H9 (cell line): ENCODE measurements at regions not wholly inside any gene's neighbourhood (a gene's known extent, or its start where the extent isn't known, plus 50 kb on each side); places are given as distances from the start of the nearest gene placed in this dataset.

ENCODE experiments used
- DNase-seq: peaks from one replicate; pipeline ENCODE4 v3.0.0-alpha.2; 2017
- H2AFZ ChIP-seq: one replicate; pipeline ENCODE4 v1.6.1; 2013; ENCODE audit warnings: mild to moderate bottlenecking, low read length, control low read depth, moderate library complexity
- H2AK5ac ChIP-seq: 2 replicates; pipeline ENCODE4 v1.6.1; 2013; ENCODE audit warnings: low read length, control low read depth, mixed read lengths; ENCODE audit not compliant: insufficient read length
- H2BK120ac ChIP-seq: one replicate; pipeline ENCODE4 v1.6.1; 2013; ENCODE audit warnings: low read depth, mild to moderate bottlenecking, low read length, control low read depth, inconsistent platforms; ENCODE audit not compliant: poor library complexity, severe bottlenecking
- H2BK12ac ChIP-seq: 2 replicates; pipeline ENCODE4 v1.6.1; 2013; ENCODE audit warnings: low read length, control low read depth, mixed read lengths, low read depth; ENCODE audit not compliant: insufficient read length
- H2BK15ac ChIP-seq: 2 replicates; pipeline ENCODE4 v1.6.1; 2013; ENCODE audit warnings: low read depth, low read length, control low read depth
- H2BK20ac ChIP-seq: one replicate; pipeline ENCODE4 v1.6.1; 2013; ENCODE audit warnings: low read depth, mild to moderate bottlenecking, low read length, control low read depth, inconsistent platforms; ENCODE audit not compliant: poor library complexity, severe bottlenecking
- H2BK5ac ChIP-seq: 2 replicates; pipeline ENCODE4 v1.6.1; 2013; ENCODE audit warnings: low read length, control low read depth, mixed read lengths; ENCODE audit not compliant: insufficient read length
- H3K14ac ChIP-seq: 2 replicates; pipeline ENCODE4 v1.6.1; 2013; ENCODE audit warnings: low read length, control low read depth; ENCODE audit not compliant: insufficient read depth
- H3K18ac ChIP-seq: 2 replicates; pipeline ENCODE4 v1.6.1; 2013; ENCODE audit warnings: low read depth, mild to moderate bottlenecking, mixed read lengths, low read length, control low read depth; ENCODE audit not compliant: insufficient read length
- H3K23ac ChIP-seq: 2 replicates; pipeline ENCODE4 v1.6.1; 2013; ENCODE audit warnings: low read length, control low read depth, mixed read lengths, low read depth; ENCODE audit not compliant: insufficient read length
- H3K23me2 ChIP-seq: 2 replicates; pipeline ENCODE4 v1.6.1; 2013; ENCODE audit warnings: low read depth, mild to moderate bottlenecking, mixed read lengths, low read length, control low read depth; ENCODE audit not compliant: insufficient read length, poor library complexity, severe bottlenecking
- H3K27ac ChIP-seq: 2 replicates; pipeline ENCODE4 v1.5.1; 2013; ENCODE audit warnings: low read length, control low read depth, mixed read lengths, low read depth; ENCODE audit not compliant: insufficient read length
- H3K27me3 ChIP-seq: 2 replicates; pipeline ENCODE4 v1.6.1; 2013; ENCODE audit warnings: low read length, control low read depth, inconsistent platforms; ENCODE audit not compliant: insufficient read depth
- H3K4ac ChIP-seq: 2 replicates; pipeline ENCODE4 v1.6.1; 2013; ENCODE audit warnings: low read depth, mild to moderate bottlenecking, control low read depth, inconsistent platforms, low read length, moderate library complexity
- H3K4me1 ChIP-seq: 2 replicates; pipeline ENCODE4 v1.6.1; 2013; ENCODE audit warnings: low read length, control low read depth, inconsistent platforms; ENCODE audit not compliant: insufficient read depth
- H3K4me2 ChIP-seq: 2 replicates; pipeline ENCODE4 v1.6.1; 2013; ENCODE audit warnings: low read length, control low read depth, mixed read lengths; ENCODE audit not compliant: insufficient read length, insufficient read depth
- H3K56ac ChIP-seq: 2 replicates; pipeline ENCODE4 v1.6.1; 2013; ENCODE audit warnings: low read depth, mild to moderate bottlenecking, mixed read lengths, low read length, control low read depth; ENCODE audit not compliant: insufficient read length
- H3K79me1 ChIP-seq: 2 replicates; pipeline ENCODE4 v1.6.1; 2013; ENCODE audit warnings: low read depth, mild to moderate bottlenecking, moderate library complexity, low read length, control low read depth, inconsistent platforms; ENCODE audit not compliant: insufficient read depth, poor library complexity, severe bottlenecking
- H3K79me2 ChIP-seq: 2 replicates; pipeline ENCODE4 v1.6.1; 2013; ENCODE audit warnings: low read length, control low read depth, inconsistent platforms; ENCODE audit not compliant: insufficient read depth
- H3K9ac ChIP-seq: 2 replicates; pipeline ENCODE4 v1.6.1; 2013; ENCODE audit warnings: low read length, control low read depth, mixed read lengths; ENCODE audit not compliant: insufficient read length; ENCODE audit errors: extremely low read depth
- H3K9me3 ChIP-seq: one replicate; pipeline ENCODE4 v1.6.1; 2013; ENCODE audit warnings: low read depth, low read length, inconsistent platforms; ENCODE audit not compliant: control insufficient read depth
- H3T11ph ChIP-seq: one replicate; pipeline ENCODE4 v1.6.1; 2013; ENCODE audit warnings: mild to moderate bottlenecking, low read length, control low read depth, inconsistent platforms
- H4K20me1 ChIP-seq: one replicate; pipeline ENCODE4 v1.6.1; 2013; ENCODE audit not compliant: control insufficient read depth, insufficient read length, insufficient read depth
- H4K5ac ChIP-seq: 2 replicates; pipeline ENCODE4 v1.6.1; 2013; ENCODE audit warnings: low read depth, mild to moderate bottlenecking, mixed read lengths, low read length, control low read depth; ENCODE audit not compliant: insufficient read length
- H4K8ac ChIP-seq: replicated peaks from 2 replicates; pipeline ENCODE4 v1.6.1; 2013; ENCODE audit warnings: low read length, control low read depth, mixed read lengths, low read depth; ENCODE audit not compliant: insufficient read length
- H4K91ac ChIP-seq: 2 replicates; pipeline ENCODE4 v1.6.1; 2013; ENCODE audit warnings: low read depth, mild to moderate bottlenecking, moderate library complexity, mixed read lengths, low read length, control low read depth; ENCODE audit not compliant: insufficient read length
- H3K27ac Mint-ChIP-seq, 3 experiments: 2 replicates in 2 of 3; 3 replicates in 1 of 3; pipeline ENCODE4 v1.8.0; 2020 to 2021; ENCODE audit warnings: mixed read lengths in 3 of 3, mild to moderate bottlenecking in 1 of 3, moderate library complexity in 1 of 3
- H3K27me3 Mint-ChIP-seq: 2 replicates; pipeline ENCODE4 v1.8.0; 2021; ENCODE audit warnings: low read depth, mild to moderate bottlenecking, moderate library complexity, mixed read lengths
- H3K36me3 Mint-ChIP-seq, 3 experiments: 2 replicates in 2 of 3; 3 replicates in 1 of 3; pipeline ENCODE4 v1.8.0; 2020 to 2021; ENCODE audit warnings: low read depth in 3 of 3, mixed read lengths in 3 of 3; ENCODE audit not compliant: insufficient read depth in 1 of 3
- H3K4me1 Mint-ChIP-seq, 2 experiments: 2 replicates each; pipeline ENCODE4 v1.8.0; 2020; ENCODE audit warnings: mixed read lengths in 2 of 2
- H3K4me3 Mint-ChIP-seq, 2 experiments: 2 replicates in 1 of 2; 3 replicates in 1 of 2; pipeline ENCODE4 v1.8.0; 2020 to 2021; ENCODE audit warnings: mild to moderate bottlenecking in 2 of 2, mixed read lengths in 2 of 2, moderate library complexity in 1 of 2
- H3K9me3 Mint-ChIP-seq, 2 experiments: 2 replicates in 1 of 2; 3 replicates in 1 of 2; pipeline ENCODE4 v1.8.0; 2020; ENCODE audit warnings: mild to moderate bottlenecking in 2 of 2, mixed read lengths in 2 of 2, moderate library complexity in 1 of 2
- CTCF ChIP-seq: fragments of 200-600 bp; sonication (generic); conservative IDR thresholded peaks from 3 replicates; pipeline ENCODE4 v1.8.0; 2021; ENCODE audit warnings: antibody characterized with exemption, mild to moderate bottlenecking
- WGBS: extraction: QIAGEN DNeasy Blood & Tissue Kit; methylation state at CpG from one replicate; pipeline ENCODE4 v1.1.7; 2013; ENCODE audit warnings: missing lambda C conversion rate, low lambda C conversion rate, mixed read lengths; ENCODE audit not compliant: insufficient read length; ENCODE audit errors: extremely low coverage; 5-methylcytosine and 5-hydroxymethylcytosine counted together

- no peak overlapping the region for H3K56ac ChIP-seq
- no peaks in the 10 kb centered on the region for H3K79me1 ChIP-seq
- H3K23ac ChIP-seq: no peak overlapping the region
- no peaks in the 10 kb centered on the region for H4K20me1 ChIP-seq
- no peak overlapping the region for H4K91ac ChIP-seq
- no peak overlapping the region for H2BK120ac ChIP-seq
- H3K4me3 Mint-ChIP-seq: no peak overlapping the region
- WGBS: no CpG with 5 or more reads among the region's 3 CpGs
- H3K9me3 Mint-ChIP-seq: no peaks in the 10 kb centered on the region
- peaks cover 4% of the 10 kb centered on the region for H3K4me1 ChIP-seq
- H3K27ac Mint-ChIP-seq: no peak overlapping the region
- H3K27me3 ChIP-seq: no peaks in the 10 kb centered on the region
- no peak overlapping the region for H3K14ac ChIP-seq
- H2BK12ac ChIP-seq: no peak overlapping the region
- no peak overlapping the region for H3K27ac ChIP-seq
- H2BK15ac ChIP-seq: no peak overlapping the region
- H4K5ac ChIP-seq: no peak overlapping the region
- peaks cover 18 to 25% of the 10 kb centered on the region in 2 experiments for H3K4me1 Mint-ChIP-seq
- H2BK20ac ChIP-seq: no peak overlapping the region
- no peak overlapping the region for H2AFZ ChIP-seq
- peaks cover 2% of the 10 kb centered on the region; the same call in 1 of the 2 replicates for H3K79me2 ChIP-seq
- H3K27me3 Mint-ChIP-seq: no peaks in the 10 kb centered on the region
- no peak for DNase-seq
- H2BK5ac ChIP-seq: no peak overlapping the region
- no peak overlapping the region for H4K8ac ChIP-seq
- H2AK5ac ChIP-seq: no peak overlapping the region
- H3K9ac ChIP-seq: no peak overlapping the region
- no peaks in the 10 kb centered on the region for H3K9me3 ChIP-seq
- no peaks in the 10 kb centered on the region for H3K36me3 Mint-ChIP-seq
- no peak overlapping the region for H3K18ac ChIP-seq
- no peak overlapping the region for H3K4ac ChIP-seq
- no peak for TF ChIP-seq CTCF
- no peak overlapping the region for H3T11ph ChIP-seq
- H3K23me2 ChIP-seq: no peaks in the 10 kb centered on the region
- H3K4me2 ChIP-seq: no peak overlapping the region
Observed at GRCh38 chr2:167721593-167721992, 525.8 kb downstream of the STK39 start.
